ENCODE measurements at regions not wholly inside any gene's neighbourhood (a gene's known extent, or its start where the extent isn't known, plus 50 kb on each side); places are given as distances from the start of the nearest gene placed in this dataset.

DNA sequence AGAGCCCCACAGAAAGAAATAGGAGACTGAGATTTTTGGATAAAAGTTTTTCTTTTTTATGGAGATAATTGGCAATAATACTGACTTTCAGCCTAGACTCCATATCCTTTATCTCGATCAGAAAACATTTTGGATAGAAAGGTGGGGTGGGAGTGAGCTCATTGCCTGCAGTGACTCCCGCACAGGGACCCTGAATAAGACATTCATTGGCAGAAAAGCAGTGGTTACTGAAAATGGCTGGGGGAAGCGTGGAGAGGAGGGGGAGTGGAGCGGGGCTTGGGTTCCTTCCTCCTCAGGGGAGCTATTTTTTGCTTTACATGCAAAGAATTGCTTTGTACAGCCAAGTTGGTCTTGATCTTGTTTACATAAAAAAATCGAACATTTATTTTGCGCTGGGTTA lies 90.4 kb upstream of the BMPER start:
- H3K27me3 ChIP-seq: no peaks in the 10 kb centered on the region
- TF ChIP-seq POLR2A (IDR thresholded peaks at IDR 0.05) (no peak), POLR2AphosphoS5 (IDR thresholded peaks at IDR 0.05) (no peak), EP300 (IDR thresholded peaks at IDR 0.05) (no peak)
- TF ChIP-seq, protein P1, sequence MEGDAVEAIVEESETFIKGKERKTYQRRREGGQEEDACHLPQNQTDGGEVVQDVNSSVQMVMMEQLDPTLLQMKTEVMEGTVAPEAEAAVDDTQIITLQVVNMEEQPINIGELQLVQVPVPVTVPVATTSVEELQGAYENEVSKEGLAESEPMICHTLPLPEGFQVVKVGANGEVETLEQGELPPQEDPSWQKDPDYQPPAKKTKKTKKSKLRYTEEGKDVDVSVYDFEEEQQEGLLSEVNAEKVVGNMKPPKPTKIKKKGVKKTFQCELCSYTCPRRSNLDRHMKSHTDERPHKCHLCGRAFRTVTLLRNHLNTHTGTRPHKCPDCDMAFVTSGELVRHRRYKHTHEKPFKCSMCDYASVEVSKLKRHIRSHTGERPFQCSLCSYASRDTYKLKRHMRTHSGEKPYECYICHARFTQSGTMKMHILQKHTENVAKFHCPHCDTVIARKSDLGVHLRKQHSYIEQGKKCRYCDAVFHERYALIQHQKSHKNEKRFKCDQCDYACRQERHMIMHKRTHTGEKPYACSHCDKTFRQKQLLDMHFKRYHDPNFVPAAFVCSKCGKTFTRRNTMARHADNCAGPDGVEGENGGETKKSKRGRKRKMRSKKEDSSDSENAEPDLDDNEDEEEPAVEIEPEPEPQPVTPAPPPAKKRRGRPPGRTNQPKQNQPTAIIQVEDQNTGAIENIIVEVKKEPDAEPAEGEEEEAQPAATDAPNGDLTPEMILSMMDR (IDR thresholded peaks at IDR 0.05): no peak
- WGBS: 63% methylated on average over 6 of the region's 6 CpGs
- no peaks in the 10 kb centered on the region for H3K9me3 ChIP-seq
- no peak overlapping the region for H3K27ac ChIP-seq
- H3K4me1 ChIP-seq: no peaks in the 10 kb centered on the region
- no peak overlapping the region for H3K4me3 ChIP-seq
- no peak for DNase-seq (ENCODE audit: low spot score in 2 of 2)
- no peaks in the 10 kb centered on the region for H3K36me3 ChIP-seq

DNA sequence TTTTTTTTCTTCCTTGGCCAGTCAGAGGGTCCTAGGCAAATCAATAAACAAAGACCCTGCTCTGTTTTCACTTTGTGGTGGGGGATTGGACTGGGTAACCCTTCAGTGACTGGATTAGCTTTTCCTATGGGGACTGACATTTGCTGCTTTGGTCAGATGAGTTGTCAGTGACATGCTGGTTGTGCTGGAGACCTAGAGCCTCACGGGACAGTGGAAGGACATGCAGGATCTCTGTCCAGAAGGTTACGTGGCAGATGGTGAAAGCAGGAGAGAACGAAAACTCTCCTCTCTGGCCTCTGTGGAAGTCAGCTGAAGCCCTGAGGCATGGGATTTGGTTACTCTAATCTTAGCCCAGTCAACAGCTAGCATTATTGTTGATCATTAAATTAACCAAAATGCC lies 90.0 kb upstream of the BMPER start:
- DNase-seq (ENCODE audit: low spot score in 2 of 2): no peak
- Histone ChIP-seq H3K27me3 (no peaks in the 10 kb centered on the region), H3K27ac (no peak overlapping the region), H3K4me1 (no peaks in the 10 kb centered on the region), H3K36me3 (no peaks in the 10 kb centered on the region), H3K9me3 (no peaks in the 10 kb centered on the region), H3K4me3 (no peak overlapping the region)
- WGBS: 88% methylated on average over 3 of the region's 3 CpGs
- TF ChIP-seq POLR2A (IDR thresholded peaks at IDR 0.05) (no peak), EP300 (IDR thresholded peaks at IDR 0.05) (no peak), POLR2AphosphoS5 (IDR thresholded peaks at IDR 0.05) (no peak)
- TF ChIP-seq, protein P1 (IDR thresholded peaks at IDR 0.05): no peak

DNA sequence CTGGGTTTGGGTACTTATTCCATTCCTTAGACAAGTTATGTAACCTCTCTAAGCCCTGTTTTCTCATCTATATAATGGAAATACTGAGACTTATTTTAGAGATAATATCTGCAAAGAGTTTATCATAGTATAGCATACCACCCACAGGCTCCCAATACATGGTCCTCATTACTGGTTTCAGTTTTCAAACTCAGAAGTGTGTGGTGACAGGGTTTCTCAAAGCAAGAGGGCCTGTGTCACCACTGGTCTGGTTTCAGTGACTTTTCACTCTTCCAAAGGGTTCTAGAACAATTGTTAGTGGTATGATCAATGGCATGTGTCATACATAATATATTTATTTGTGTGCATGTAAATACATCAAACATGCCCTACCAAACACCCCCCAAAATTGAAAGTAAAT lies 89.2 kb upstream of the BMPER start:
- H3K4me1 ChIP-seq: no peaks in the 10 kb centered on the region
- no peak for DNase-seq (ENCODE audit: low spot score in 2 of 2)
- H3K36me3 ChIP-seq: no peaks in the 10 kb centered on the region
- TF ChIP-seq POLR2AphosphoS5 (IDR thresholded peaks at IDR 0.05) (no peak), EP300 (IDR thresholded peaks at IDR 0.05) (no peak)
- TF ChIP-seq, protein P1 (IDR thresholded peaks at IDR 0.05): no peak
- H3K9me3 ChIP-seq: no peaks in the 10 kb centered on the region
- no peak overlapping the region for H3K4me3 ChIP-seq
- no peak overlapping the region for H3K27ac ChIP-seq
- H3K27me3 ChIP-seq: no peaks in the 10 kb centered on the region

DNA sequence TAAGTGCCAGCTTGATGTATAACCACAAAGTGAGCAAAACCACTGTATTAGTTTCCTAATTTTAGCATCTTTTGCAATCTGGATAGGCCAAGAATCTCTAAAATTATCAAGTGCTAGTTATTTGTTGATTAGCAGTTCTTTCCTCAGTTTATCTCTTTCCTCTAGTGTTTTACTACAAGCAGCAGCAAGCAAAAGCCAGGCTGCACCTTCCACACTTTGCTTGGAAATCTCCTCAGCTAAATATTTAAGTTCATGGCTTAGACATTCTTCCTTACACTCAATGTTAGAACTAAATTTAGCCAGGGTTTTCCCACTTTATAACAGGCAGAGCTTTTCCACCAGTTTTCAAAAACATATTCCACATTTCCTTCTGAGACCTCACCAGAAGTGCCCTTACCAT lies 85.7 kb upstream of the BMPER start:
- Histone ChIP-seq H3K27me3 (no peaks in the 10 kb centered on the region), H3K36me3 (no peaks in the 10 kb centered on the region), H3K27ac (no peak overlapping the region), H3K9me3 (no peaks in the 10 kb centered on the region), H3K4me1 (no peaks in the 10 kb centered on the region), H3K4me3 (no peak overlapping the region)
- no peak for DNase-seq (ENCODE audit: low spot score in 2 of 2)
- TF ChIP-seq POLR2A (IDR thresholded peaks at IDR 0.05) (no peak), EP300 (IDR thresholded peaks at IDR 0.05) (no peak), POLR2AphosphoS5 (IDR thresholded peaks at IDR 0.05) (no peak)
- TF ChIP-seq, protein P1 (IDR thresholded peaks at IDR 0.05): no peak

DNA sequence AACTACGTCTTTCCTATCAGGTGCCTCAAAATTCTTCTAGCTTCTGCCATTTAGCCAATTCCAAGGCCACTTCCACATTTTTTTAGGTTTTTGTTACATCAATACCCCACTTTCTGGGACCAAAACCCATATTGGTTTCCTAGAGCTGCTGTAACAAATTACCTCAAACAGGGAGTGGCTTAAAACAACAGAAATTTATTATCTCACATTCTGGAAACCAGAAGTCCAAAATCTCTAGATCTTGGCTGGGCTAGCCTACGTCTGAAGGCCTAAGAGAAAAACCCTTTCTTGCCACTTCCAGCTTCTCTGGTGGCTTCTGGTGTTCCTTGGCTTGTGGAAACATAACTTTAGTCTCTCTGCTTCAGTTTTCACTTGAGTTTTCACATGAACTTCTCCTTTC lies 85.1 kb upstream of the BMPER start:
- 81% methylated on average over 2 of the region's 2 CpGs for WGBS
- Histone ChIP-seq H3K4me1 (no peaks in the 10 kb centered on the region), H3K27me3 (no peaks in the 10 kb centered on the region), H3K27ac (no peak overlapping the region), H3K4me3 (no peak overlapping the region), H3K36me3 (no peaks in the 10 kb centered on the region), H3K9me3 (no peaks in the 10 kb centered on the region)
- no peak for DNase-seq (ENCODE audit: low spot score in 2 of 2)
- no peak for TF ChIP-seq EP300 (IDR thresholded peaks at IDR 0.05)

DNA sequence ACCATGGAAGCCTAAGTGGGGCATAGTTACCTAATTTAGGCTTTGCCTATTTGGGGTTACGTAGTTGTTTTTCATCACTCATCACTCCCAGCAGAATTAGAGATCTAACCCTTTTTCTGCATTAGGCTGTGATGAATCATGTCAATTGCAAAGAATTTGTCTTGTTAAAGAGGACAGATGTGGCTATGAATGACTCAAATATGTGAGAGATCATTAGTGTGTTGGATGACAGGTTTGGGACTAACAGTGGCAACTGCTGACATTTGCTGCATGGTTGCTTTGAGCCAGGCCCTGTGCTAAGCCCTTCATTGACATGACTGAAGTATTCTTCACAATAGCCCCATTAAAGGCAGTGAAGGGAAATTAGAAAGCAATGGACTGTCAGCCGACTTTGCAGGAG lies 83.4 kb upstream of the BMPER start:
- H3K36me3 ChIP-seq: no peaks in the 10 kb centered on the region
- WGBS: 84% methylated on average over 2 of the region's 2 CpGs

More for the DNA sequence above, 83.4 kb upstream of the BMPER start:
- Histone ChIP-seq H3K27me3 (no peaks in the 10 kb centered on the region), H3K4me1 (no peaks in the 10 kb centered on the region), H3K27ac (no peak overlapping the region), H3K9me3 (no peaks in the 10 kb centered on the region), H3K4me3 (no peak overlapping the region)
- no peak for DNase-seq (ENCODE audit: low spot score in 2 of 2)
- no peak for TF ChIP-seq POLR2AphosphoS5 (IDR thresholded peaks at IDR 0.05)
- TF ChIP-seq, protein P1 (IDR thresholded peaks at IDR 0.05): no peak
- no peak for TF ChIP-seq EP300 (IDR thresholded peaks at IDR 0.05)
- no peak for TF ChIP-seq POLR2A (IDR thresholded peaks at IDR 0.05)

Measured in suprapubic skin (tissue), 4 donors.